ENCODE measurements at regions not wholly inside any gene's neighbourhood (a gene's known extent, or its start where the extent isn't known, plus 50 kb on each side); places are given as distances from the start of the nearest gene placed in this dataset.

DNA sequence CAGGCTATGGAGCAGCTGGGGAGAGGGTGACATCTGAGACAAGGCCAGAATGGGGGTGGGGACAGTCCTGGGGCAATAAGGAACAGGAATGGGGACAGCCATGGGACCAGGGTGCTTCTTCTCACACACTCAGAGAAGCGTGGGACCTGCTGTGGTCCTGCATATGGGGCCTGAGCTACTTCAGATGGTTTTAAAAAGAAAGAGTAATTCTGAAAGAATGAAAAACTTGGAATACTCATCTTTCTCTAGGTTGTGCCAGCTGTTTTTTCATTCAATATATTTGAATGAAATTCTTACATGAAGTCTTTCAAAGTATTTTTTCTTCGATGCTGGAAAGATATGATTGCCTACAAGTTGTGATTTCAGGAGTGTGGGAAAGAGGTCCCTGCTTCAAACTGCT, 227.5 kb upstream of the APCDD1 start:
- intact Hi-C loops (cut with DNase I) = no loop called here
- no peak for ATAC-seq
- no peak for DNase-seq (ENCODE audit: low spot score)

DNA sequence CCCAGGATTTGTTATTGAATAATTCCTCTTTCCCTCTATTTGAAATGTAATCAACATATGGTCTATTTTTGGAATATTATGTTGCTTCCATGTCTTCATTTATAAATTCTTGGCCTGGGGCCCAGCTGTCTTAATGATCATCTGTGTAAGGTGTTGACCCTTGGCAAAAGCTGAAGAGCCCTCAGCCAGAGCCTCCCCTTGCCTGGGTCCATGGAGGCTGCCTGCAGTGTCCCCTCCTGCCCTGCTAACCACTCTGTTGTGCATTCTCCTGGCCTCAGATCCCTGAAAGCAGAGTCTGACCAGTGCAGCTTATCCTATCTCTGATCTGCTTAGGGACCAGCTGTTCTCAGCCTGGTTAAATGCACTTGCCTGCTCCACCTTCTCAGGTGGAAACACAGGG, 226.1 kb upstream of the APCDD1 start:
- intact Hi-C loops (cut with DNase I) = no loop called here
- ATAC-seq (no peak), DNase-seq (ENCODE audit: low spot score) (no peak)

DNA sequence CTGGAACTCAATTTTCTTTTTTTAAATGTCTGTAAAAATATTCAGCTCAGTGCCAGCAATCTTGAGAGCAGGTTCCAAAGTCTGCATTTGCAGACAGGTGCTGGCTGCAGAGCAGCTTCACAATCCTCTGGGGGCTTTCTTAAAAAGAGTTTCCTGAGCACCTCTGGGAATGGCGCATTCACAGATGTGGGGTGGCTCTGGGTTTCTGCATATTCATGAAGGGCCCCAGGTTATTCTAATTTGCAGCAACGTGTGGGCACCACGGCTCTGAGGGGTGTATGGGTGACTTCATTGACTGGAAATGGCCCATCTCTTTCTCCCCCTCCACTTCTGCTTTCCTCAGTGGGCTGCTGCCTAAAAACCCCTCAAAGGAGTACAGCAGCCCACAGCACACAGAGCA, 225.0 kb upstream of the APCDD1 start:
- ATAC-seq (no peak), DNase-seq (ENCODE audit: low spot score) (no peak)
- intact Hi-C loops (cut with DNase I) = no loop called here

DNA sequence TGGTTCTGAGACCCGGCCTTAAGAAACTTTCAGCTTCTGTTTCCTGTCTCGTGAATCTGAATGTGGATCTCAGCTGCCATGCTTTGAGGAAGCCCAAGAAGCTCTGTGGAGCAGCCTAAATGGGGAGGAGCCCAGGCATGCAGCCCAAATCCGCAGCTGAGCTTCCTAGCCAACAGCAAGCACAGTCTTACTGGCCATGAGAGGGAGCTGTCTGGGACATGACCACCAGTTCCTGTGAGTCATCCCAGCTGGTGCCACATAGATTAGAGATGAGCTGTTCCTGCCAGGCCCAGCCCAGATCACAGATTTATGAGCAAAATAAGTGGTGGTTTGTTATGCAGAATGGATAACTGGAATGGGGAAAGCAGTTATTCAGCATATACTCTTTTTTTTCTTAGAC, 224.4 kb upstream of the APCDD1 start:
- ATAC-seq (no peak), DNase-seq (ENCODE audit: low spot score) (no peak)
- intact Hi-C loops (cut with DNase I) = no loop called here

DNA sequence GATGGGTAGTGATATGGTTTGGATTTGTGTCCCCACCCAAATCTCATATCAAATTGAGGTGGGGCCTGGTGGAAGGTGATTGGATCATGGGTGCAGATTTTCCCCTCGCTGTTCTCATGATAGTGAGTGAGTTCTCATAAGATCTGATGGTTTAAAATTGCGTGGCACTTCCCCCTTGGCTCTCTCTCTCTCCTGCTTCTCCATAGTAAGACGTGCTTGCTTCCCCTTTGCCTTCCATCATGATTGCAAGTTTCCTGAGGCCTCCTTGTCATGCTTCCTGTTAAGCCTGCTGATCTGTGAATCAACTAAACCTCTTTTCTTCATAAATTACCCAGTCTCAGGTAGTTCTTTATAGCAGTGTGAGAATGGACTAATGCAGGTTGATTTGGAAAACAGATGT, 223.2 kb upstream of the APCDD1 start:
- intact Hi-C loops (cut with DNase I) = no loop called here
- DNase-seq (ENCODE audit: low spot score) = no peak
- no peak for ATAC-seq

DNA sequence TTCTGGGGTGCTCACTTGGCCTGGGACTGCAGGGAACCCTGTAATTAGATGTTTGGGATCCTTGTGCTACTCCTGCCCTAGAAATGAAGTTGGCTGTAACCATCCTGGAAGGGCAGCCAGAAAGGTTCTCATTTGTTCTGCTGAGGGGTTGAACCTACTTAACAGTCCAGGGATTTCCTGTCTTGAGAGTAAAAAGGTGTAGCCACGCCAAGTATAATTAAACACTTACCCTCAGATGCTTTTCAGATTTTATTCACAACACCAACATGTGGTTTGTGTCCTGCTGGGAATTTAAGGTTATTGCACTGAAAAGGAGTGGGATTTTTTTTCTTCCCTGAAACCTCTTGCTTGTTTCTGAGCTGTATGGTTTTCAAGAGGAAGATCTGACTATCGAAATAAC, 222.4 kb upstream of the APCDD1 start:
- ATAC-seq = peak; percentile 41
- intact Hi-C loops (cut with DNase I) = no loop called here
- DNase-seq (ENCODE audit: low spot score) = no peak

DNA sequence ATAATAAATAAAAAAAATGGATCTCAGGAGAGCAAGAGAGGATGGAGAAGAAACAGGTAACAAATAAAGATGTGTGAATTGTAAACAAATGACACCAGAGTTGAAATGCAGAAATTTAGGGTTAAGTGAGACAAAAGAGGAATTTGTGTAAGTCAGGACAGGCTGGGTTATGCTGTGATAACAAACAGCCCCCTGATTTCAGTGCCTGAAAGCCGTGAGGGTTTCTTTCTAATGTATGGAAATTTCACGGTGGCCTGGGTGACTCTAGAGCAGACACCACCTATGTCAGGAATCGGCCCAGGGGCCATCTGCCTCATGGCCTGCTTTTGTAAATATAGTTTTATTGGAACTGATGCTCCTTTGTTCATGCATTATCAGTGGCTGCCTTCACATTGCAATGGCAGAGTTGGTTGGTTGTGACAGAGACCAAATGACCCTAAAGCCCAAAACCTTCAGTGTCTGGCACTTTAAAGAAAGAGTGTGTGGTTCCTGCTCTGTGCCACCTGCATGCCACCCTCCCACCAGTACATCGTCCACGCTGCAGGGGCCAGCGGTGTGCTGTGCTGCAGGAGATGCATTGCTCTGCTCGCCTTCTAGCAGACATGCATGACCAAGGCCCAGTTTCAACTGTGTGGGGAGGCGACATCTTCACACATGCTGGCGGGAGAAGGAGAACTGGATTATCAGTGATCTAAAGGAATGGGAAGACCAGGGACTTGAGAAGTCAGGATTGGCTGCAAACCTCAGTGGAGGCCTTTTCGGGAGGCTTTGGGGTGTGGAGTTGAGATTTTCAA, 221.2 kb upstream of the APCDD1 start:
- intact Hi-C loops (cut with DNase I) = no loop called here
- ATAC-seq (no peak), DNase-seq (ENCODE audit: low spot score) (no peak)

DNA sequence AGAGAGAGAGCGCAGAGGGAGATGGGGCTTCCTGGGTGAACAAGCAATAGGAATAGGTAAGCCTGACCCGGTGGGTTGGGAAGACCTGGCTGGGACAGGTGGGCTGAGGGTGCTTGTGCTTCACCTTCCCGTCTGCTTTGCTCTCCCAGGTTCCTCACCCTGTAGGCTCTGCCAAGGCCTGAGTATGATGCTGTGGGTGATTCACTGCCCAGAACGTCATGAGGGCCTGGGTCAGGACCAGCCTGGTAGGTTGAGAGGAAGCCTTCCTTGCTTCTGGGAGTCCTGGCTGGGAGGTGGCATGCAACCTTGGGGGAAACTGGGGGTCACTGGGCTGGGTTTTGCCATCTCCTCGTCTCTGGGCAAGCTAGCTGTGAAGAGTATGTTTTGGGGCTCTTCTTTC, 220.2 kb upstream of the APCDD1 start:
- intact Hi-C loops (cut with DNase I) = no loop called here
- ATAC-seq (no peak), DNase-seq (ENCODE audit: low spot score) (no peak)

DNA sequence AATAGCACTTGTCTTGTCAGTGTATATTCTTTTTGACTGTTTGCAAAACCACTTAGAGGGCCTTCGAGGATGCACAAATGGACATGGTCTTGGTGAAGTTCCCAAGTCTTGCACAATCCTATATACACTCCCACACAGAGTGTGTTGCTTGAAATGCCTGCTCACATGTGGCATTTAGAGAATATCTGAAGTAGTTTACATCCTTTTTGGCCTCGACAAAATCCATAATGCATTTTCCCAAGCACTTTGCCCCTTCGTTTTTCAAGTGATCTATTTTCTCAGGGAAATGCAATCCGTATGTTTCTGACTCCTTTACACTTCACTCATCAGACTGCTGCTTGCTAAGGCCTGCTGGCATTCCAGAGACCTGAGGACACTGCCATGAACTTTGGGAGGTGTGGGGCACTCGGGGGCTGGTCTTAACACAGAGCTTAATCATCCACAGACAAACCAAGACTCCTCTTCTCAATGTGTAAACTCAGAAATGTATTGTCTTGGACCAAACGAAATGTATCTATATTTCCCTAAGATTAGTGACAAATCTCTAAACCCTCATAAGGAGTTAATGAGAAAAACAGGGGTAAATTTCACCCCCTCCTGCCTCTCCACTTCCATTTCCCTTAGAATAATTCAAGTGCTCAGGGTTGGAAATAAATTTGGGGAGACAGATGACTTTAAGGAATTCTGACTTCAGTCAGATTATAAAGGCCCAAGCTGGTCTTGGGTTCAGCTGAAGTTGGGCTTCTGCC, 219.3 kb upstream of the APCDD1 start:
- ATAC-seq (peak; percentile 86), DNase-seq (ENCODE audit: low spot score) (no peak)
- intact Hi-C loops (cut with DNase I) = no loop called here

DNA sequence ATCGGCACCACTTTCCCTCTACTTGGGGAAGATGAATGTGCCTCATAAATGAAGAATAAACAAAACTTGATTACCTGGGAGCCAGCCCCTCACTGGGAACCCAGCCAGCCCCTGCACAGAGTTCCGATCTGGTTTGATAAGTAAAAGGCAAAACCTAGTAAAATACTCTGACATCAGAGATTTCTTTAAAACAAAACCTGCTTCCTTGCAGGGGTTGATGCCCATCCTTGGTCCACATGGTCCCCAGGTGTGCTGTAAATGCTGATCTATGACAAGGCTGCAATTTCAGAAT, 218.8 kb upstream of the APCDD1 start:
- DNase-seq (ENCODE audit: low spot score) (no peak), ATAC-seq (no peak)
- intact Hi-C loops (cut with DNase I) = no loop called here

DNA sequence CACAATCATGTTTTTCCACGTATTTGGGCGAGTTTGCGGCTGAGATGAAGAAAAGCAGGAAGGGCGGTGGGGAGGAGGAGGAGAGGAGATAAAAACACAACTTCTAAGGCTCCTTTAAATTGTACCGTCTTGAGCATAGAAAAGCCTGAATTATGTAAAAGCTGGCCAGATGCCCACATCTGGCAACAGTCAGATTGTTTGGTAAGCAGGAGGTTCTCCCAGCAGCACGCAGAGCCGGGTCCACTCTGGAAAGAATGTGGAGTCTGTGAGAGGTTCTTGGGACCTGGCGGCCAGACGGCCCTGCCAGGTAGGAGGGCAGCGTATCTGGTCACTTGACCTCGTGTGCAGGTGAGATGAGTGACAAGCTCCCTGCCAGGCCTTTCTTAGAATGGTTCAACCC, 215.3 kb upstream of the APCDD1 start:
- DNase-seq (ENCODE audit: low spot score) (peak; percentile 75), ATAC-seq (peak; percentile 70)
- intact Hi-C loops (cut with DNase I) = no loop called here

DNA sequence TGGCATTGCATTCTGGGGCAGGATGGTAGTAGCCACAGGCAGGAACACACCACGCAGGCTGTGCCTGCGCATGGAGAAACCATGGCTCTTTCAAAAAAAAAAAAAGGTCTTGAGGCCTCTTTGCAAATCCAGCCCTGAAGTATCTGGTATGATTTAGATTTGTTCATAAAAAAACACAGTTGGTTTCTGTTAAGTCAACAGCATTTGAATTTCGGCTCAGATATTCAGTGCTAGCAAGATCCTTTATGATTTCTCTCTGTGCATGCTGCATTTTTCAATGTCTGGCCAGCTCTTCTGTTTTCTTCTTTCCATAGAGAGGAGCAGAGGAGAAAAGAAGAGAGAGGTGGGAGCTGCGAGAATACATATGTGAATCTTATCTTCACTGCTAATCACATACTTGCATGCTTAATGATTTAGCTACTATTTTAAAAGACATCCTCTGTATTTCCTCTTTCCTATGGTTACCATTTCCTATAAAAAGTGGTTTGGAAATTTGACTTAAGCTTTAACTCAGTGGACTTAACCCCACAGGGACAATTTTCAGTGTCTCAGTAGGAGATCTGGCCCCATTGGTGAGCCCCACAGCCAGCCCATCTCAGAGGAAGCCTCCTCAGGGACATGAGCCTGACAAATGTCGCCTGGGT, 214.3 kb upstream of the APCDD1 start:
- DNase-seq (ENCODE audit: low spot score) (no peak), ATAC-seq (no peak)
- intact Hi-C loops (cut with DNase I) = no loop called here

DNA sequence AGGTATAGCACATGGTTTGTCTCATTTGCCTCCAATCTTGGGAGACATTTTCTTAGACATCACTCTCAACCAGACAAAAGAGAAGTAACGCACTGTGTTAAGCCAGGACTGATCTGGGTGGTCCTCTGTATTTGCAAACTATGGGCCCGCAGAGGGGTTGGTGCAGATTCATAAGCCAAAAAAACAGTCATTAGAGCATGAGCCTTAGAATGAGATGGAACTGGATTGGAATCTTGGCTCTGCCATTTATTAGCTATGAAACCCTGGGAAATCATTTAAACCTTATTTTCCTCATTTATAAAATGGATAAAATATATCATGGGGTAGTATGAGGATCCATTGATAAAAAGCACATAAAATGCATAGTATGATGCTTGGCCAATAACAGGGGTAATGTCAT, 213.5 kb upstream of the APCDD1 start:
- ATAC-seq = no peak
- DNase-seq (ENCODE audit: low spot score) = no peak
- intact Hi-C loops (cut with DNase I) = no loop called here

DNA sequence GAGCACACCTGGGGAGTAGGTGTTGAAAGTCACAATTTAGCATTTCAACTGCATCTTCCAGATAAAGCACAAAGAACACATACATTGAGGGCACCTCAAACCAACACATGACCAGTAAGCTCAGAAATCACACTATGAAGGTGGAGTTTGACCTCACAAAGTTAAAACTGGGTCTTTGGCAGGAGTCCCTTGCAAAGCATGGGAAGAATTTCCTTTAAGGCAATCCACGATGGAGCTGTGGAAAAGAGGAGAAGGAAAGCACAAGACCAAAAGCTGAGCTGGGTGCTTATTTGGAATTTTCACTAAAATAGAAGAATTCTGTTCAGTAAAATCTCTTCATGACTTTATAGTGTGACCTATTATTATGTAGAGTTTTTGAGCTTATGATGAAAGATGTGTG, 212.9 kb upstream of the APCDD1 start:
- intact Hi-C loops (cut with DNase I) = no loop called here
- ATAC-seq (no peak), DNase-seq (ENCODE audit: low spot score) (no peak)

DNA sequence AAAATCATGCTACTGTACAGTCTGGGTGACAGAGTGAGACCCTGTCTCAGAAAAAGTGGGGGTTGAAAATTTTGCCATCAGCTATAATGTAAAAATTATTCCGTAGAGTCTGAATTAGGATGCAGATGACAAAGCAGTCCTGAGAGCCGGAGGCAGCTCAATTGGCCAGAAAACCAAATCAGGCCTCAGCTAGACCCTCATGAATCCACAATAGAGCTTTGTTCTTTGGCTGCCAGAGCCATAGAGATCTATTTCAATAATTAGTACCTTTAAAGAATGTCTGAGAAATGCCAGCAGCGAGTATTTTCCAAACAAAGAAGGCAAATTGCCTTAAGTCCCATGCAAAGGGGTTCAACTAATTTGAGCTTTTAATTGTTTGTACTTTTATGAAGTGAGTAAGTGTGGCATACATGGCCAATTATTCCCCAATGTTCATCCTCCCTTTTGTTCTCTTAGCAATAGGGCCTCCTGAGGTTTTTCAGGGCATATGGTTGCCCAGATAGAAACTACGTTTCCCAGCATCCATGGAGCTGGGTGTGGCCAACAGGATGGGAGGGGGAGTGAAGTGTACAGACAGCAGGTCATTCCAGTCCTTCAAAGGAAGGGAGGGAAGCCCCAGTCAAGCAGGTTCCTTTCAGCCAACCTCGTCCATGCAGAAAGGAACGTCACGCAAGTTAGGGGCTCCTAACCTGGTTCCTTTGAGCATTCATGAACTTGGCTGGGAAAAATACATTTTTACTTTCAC, 211.3 kb upstream of the APCDD1 start:
- intact Hi-C loops (cut with DNase I) = no loop called here
- DNase-seq (ENCODE audit: low spot score) = no peak
- no peak for ATAC-seq

DNA sequence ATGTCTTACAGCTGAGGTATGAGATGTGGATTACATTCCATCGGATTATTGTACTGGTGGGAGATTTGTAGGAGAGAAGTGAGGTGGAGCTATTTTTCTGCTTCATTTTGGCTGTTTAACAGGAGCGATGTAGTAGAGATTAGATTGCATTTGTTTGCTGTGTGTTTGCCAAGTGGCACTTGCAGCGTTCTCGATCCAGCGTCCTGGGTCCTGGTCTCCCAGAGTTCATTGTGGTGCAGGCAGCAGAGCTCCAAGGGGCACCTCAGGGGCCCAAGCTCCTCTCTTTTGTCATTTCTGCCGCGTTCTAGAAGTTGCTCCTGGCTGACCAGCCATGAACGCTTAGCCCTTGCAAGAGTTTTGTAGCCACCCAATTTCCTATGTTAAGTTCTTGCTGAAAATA, 210.1 kb upstream of the APCDD1 start:
- ATAC-seq (no peak), DNase-seq (ENCODE audit: low spot score) (no peak)
- intact Hi-C loops (cut with DNase I) = no loop called here

DNA sequence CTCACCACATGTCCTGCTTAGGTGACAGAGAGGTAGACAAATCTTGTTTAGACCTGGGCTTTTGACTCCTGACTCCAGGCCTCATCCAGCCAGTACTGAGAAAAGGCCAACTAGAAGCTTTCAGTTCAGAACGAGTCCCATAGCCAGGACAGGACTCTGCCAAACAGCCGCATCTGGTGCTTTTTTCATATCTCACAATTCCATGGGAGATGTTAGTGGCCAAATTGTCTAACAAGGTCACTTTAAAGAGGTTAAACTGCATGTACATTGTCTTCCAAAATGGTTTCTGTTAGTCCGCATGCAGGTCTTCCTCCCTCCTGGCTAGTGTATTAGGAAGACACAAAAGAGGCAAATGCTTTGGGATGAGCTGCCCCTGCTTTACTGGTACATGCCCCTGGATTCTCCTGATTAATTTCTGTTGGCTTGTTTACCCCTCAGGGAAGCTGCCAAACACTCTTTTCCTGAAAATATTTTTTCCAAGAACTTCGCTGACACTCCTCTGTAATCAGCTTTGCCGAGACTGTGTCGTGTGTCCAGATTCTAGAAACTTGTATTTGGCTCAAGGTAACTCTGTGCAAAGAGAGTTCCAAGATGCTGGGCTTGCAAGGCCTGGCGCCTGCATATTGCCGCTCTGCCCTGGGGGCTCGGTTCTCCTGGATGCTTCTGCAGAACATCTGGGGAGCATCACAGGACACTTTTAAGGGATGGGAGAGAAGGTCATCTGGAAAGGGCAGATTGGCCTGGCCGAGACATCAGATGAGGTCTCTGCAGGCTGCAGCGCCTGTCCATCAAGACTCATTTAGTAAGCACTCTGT, 209.2 kb upstream of the APCDD1 start:
- intact Hi-C loops (cut with DNase I) = no loop called here
- ATAC-seq = peak; percentile 24
- no peak for DNase-seq (ENCODE audit: low spot score)

DNA sequence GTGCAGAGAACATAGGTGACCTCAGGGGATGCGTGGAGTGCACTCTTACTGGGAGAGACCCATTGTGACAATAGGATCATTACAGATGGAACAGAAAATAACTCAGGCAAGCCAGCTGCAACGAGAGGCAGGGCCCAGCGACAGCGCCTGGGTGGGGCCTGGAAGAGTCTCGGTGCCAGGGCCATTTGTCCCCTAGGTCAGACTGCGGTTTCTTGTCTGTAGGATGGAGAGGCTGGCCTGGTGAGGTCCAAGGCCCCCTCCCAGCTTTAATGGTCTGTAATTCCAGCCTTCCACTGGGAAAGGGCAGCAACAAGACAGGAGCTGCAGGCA, 208.6 kb upstream of the APCDD1 start:
- ATAC-seq = no peak
- DNase-seq (ENCODE audit: low spot score) = no peak
- intact Hi-C loops (cut with DNase I) = no loop called here

DNA sequence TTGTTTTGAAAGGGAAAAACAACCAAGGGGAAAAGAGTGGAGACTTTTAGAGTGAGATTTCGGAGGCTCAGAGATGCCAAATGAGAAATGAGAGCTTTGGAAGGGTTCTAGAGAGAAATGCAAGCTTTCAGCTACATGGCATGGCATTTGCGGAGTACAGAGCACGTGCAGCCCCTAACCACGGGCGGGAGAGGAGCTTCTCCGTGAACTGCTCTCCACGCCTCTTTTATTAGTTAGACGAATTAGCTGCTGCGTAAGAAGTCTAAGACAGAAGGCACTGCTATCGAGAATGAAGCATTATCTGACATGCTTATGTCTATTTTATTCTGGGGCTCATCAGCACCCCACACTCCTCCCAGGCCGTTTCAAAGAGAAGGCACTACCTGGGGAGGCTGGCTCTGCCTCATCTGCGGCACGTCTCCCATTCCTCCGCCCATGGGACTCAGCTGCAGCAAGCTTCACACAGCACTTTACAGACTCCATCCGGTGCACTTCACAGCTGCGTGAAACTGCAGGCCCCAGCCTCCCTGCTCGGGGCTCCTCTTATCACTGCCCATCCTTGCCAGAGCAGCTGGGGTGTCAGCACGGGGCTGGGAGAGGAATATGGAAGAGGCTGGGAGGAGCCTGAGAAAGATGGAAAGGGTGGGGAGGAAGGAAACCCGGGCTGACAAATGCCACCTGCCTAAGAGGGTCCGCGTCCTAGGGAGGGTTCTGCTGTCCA, 207.3 kb upstream of the APCDD1 start:
- DNase-seq (ENCODE audit: low spot score) (no peak), ATAC-seq (peak; percentile 70)
- intact Hi-C loops (cut with DNase I) = no loop called here
